ENCODE measurements at regions not wholly inside any gene's neighbourhood (a gene's known extent, or its start where the extent isn't known, plus 50 kb on each side); places are given as distances from the start of the nearest gene placed in this dataset.

DNA sequence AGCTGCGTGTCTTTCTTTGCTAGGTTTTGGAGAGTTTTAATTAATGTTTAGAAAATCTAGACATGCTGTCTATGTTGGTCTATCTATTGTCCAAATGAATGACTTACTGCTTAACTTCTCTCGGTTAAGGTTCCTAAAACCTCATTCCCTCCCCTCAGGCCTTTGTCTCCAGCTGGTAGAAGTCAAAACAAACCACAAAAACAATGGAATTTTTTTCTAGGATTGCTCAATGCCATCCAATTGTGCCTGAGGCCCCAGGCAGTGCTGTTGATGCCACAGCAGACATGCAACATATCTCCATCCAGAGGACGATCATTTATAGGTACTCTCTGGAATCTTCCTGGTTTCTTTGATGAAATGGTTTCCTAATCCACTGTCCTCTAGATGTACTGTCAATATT lies 448.2 kb upstream of the TBX3 start:
- DNase-seq (ENCODE audit: low spot score) = no peak

GRCh38 chr12:115129727-115130126 lies 445.8 kb upstream of the TBX3 start:
- no peak for DNase-seq (ENCODE audit: low spot score)

DNA sequence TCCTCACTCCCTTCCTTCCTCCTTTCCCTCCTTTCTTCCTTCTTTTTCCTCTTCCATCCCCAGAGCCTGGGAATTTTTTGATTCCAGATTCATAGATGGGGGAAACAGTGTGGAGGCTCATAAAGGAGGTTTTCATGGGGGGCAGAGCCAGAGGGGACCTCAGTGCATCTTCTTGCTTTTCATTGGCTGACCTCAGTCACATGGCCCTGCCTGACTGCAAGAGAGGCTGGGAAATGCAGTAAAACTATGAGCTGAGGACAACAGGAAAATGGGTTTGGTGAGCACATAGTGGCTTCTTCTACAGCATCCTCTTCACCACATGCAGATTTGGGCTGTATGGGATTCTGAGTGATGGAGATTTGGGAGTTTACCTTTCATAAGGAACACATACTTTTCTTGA lies 437.1 kb upstream of the TBX3 start:
- DNase-seq (ENCODE audit: low spot score) = no peak

- DNase-seq (ENCODE audit: low spot score) = no peak
These were observed 434.3 kb upstream of the TBX3 start for GRCh38 chr12:115118177-115118724.

- no peak for DNase-seq (ENCODE audit: low spot score)
These were observed 430.2 kb upstream of the TBX3 start for GRCh38 chr12:115114140-115114539.

DNA sequence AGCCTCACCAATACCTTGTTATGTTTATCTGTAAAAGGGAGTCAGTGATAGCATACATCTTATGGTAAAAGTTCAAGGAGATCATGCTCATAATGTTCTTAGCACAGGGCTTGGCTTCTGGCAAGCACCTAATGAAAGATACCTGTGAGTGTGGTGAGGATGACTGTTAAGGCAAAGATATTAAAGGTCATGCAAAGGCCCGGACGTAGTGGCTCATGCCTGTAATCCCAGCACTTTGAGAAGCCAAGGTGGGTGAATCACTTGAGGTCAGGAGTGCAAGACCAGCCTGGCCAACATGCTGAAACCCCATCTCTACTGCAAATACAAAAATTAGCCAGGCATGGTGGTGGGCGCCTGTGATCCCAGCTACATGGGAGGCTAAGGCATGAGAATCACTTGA lies 425.9 kb upstream of the TBX3 start:
- DNase-seq (ENCODE audit: low spot score) = no peak

GRCh38 chr12:115108129-115109100 lies 424.4 kb upstream of the TBX3 start:
- no peak for DNase-seq (ENCODE audit: low spot score)

GRCh38 chr12:115103884-115104883 lies 420.2 kb upstream of the TBX3 start:
- DNase-seq (ENCODE audit: low spot score) = peak; percentile 7

DNA sequence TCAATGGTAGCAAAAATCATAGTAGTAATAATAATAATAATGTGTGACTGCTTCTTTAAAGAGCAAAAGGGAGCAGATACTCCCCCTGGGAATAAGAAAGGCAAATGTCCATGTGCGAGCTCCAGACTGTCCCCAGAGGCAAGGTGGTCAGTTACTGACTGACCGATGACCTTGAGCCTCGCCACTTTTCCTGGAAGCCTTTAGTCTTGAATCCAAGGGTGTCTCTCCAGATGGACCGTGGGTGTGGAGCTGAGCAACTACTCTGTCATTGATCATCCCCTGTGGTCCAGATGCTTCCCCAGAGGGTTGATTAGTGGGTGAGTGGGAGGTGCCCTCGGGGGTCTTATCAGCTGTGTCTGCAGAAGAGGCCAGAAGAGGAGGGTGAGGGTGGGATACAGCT lies 418.5 kb upstream of the TBX3 start:
- no peak for DNase-seq (ENCODE audit: low spot score)

DNA sequence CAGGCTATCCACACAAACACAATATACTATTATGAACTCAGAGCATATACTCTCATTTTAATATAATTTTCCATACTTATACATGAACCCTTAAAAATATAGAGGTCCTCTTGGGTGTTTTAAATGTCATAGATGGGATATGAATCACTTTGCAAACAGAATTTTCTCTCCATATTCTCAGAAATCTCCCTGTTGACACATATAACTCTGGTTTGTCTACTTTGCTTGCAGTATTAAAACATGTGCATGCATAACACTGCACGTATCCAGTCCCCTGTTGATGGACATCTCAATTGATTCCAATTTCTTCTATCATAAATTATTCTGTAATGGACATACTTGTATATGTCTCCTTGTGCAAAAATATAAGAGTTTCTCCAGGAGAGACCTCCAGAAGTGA lies 417.5 kb upstream of the TBX3 start:
- DNase-seq (ENCODE audit: low spot score) = no peak

DNA sequence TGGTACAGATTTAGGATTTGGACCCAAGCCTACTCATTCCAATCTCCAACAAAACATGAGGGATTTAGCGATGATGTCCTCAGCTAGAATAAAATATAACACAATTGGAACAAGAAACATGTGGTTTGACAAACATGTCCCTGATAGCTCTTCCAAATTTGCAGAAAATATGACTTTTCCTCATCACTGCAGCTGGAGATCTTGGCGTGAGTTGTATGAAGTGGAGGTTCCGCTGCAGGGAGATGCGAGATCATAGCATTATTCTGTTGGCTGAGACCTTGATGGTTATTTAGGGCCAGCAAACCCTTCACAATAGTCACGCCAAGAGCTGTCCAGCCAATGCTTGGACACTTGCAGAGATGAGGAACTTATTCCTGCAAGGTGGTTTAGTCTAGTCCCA lies 413.4 kb upstream of the TBX3 start:
- DNase-seq (ENCODE audit: low spot score) = no peak

DNA sequence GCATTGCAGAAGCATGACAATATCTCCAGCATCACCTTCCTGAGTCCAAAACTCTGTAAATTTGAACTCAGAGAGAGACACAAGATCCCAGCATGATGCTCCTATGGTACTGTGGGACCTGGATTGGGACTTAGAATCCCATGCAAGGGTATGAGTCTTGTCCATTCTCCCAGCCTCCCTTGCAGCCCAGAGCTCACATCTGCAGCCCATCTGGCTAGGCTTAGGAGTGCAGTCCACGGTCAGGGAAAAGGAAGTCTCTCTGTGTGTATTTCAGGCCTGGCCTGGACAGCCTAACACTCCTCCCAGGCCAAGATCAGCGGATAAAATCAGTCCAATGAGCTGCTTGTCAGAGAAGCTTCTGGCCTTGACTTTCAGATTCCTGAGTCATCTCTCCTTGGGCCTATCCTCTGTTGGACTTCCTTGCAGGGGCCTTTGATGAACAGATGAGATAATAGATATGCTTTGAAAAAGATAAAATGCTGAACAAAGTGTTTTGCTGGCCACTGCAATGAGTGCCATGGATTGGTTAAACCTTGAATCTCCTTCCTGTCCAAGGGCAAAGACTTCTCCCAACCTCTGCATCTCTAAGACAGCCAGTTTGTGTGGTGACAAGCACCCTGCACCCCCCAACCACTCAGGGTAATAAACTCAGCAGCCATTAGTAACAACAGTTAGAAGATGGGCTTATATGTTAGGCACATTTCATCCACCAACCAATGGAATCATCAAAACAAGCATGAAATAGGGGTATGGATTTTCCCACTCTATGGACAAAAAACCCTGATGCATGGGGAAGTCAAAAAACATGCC lies 412.8 kb upstream of the TBX3 start:
- no peak for DNase-seq (ENCODE audit: low spot score)

- DNase-seq (ENCODE audit: low spot score) = no peak
These were observed 411.2 kb upstream of the TBX3 start for GRCh38 chr12:115095073-115095748.

GRCh38 chr12:115094163-115094816 lies 410.3 kb upstream of the TBX3 start:
- no peak for DNase-seq (ENCODE audit: low spot score)

DNA sequence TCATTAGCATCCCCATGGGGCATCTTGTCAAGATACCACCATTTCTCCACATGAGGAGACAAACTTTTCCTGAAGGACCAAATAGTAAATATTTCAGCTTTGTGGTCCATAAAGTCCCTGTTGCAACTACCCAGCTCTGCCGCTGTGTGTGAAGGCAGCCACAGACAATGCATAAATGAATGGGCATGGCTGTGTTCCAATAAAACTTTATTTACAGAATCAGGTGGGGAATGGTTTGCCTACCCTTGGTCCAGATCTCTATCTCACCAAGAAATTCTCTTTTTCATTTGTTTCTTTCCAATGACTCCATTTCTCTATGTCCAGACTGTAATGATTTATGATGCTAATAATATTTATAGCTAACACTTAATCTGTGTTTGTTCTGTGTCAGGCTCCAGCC lies 409.3 kb upstream of the TBX3 start:
- DNase-seq (ENCODE audit: low spot score) = no peak

DNA sequence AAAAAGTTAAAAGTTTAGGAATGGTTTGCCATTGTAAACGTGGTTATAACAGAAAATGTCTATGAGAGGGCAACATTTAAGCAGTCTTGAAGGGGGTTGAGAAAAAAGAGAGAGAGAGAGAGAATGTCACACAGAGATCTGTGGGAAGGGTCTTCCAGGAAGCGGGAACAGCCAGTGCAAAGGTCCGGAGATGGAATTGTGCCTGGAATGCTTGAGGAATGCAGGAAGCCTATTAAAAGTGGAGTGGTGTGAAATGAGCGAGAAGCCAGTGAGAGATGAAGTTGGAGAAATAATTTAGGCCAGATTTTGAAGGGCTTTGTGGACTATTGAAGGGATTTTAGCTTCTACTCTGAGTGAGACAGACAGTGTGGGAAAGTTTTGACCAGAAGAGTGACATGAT lies 406.8 kb upstream of the TBX3 start:
- DNase-seq (ENCODE audit: low spot score) = no peak

GRCh38 chr12:115088995-115089841 lies 405.2 kb upstream of the TBX3 start:
- no peak for DNase-seq (ENCODE audit: low spot score)

DNA sequence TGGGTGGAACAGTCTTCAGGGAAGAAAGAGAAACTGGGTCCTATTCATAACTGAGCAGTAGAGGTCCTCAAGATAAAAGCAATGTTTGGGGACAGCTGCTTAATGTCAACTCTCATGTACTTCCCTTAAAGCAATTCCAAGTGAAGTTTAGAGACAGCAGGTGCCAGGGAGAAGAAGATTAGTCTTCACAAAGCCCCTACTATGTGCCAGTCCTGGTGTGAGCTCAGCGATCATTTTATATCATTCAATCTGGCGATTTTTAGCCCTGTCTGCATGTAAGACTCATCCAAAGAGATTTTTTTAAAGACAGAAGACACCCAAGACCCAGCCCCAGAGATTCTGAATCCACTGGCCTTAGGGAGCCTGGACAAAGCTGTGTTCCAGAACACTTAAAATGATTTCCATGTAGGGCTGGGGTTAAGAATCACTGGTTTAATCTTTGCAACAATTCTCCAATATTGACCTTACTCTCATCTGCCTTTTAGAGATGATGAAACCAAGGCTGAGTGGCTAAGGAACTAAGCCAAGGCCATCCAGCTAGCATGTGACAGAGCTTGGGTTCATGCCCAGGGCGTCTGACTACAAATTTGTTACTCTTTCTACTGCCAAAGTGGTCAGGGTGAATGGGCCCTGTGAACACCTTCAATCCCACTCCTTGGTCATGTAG lies 404.5 kb upstream of the TBX3 start:
- no peak for DNase-seq (ENCODE audit: low spot score)

DNA sequence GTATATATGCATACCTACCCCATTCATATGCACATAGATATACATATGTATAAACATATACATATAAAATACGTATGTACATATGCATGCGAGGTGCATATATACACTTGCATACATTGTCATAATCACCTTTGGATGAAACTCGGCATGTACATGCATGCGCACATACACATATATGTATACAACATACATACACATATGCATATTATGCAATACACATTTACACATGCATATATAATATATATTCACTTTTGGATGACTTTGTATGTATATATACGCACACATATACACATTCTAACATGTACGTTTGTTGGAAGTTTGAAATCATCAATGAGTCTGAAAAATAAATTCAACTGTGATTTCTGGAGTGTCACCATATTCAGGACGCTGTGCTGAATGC lies 401.6 kb upstream of the TBX3 start:
- DNase-seq (ENCODE audit: low spot score) = no peak

Data from putamen (tissue), 1 donor.